ENCODE measurements at regions not wholly inside any gene's neighbourhood (a gene's known extent, or its start where the extent isn't known, plus 50 kb on each side); places are given as distances from the start of the nearest gene placed in this dataset.

DNA sequence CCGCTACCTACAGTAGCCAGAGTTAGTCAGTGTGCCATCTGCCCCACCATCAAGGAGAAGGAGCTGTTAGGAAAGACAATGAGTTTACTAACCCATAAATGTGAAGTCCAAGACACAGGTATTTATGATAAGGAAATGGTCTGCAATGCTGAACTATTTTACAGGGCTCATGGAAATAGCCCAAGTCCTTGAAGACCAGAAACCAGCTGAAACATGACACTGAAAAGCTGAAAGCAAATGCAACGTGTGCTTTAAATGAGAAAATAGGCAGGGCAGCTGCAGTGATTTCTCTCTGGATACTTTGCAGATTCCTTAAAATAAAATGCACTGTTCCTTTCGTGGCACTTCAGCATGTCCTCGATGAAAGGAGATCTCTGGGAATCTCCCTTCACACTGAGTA lies 256.4 kb upstream of the TCF4 start:
- TF ChIP-seq MEIS1 (CRISPR knock-in tag; IDR thresholded peaks at IDR 0.05; ENCODE audit: borderline replicate concordance) (no peak), ZNF274 (IDR thresholded peaks at IDR 0.05; ENCODE audit: low read length) (no peak), ZNF274 (tag by site-specific recombination; IDR thresholded peaks at IDR 0.05; ENCODE audit: borderline replicate concordance) (no peak)
